DMS153 treated with DMSO at 0.1 percent for 48 hours (cell line): ENCODE measurements at regions not wholly inside any gene's neighbourhood (a gene's known extent, or its start where the extent isn't known, plus 50 kb on each side); places are given as distances from the start of the nearest gene placed in this dataset.
"Not testable (repeated sequence)": the region's sequence is repeated elsewhere in the genome, so short reads cannot be mapped to it uniquely, and the experiment has no call there.

Experiments
- DNase-seq: peaks from one replicate; lab custom pipeline; 2025; ENCODE audit not compliant: unreplicated experiment; lab: John Stamatoyannopoulos, UW

GRCh38 chr4:11814758-11815157 is 386.1 kb upstream of the HS3ST1 start:
- DNase-seq, result no peak

- no peak for DNase-seq
These were observed 385.3 kb upstream of the HS3ST1 start for GRCh38 chr4:11813951-11814446.

GRCh38 chr4:11811521-11811920 is 382.8 kb upstream of the HS3ST1 start:
- not testable (repeated sequence) for DNase-seq

- DNase-seq, result no peak
These were observed 377.1 kb upstream of the HS3ST1 start for GRCh38 chr4:11805842-11806241.

GRCh38 chr4:11801466-11802446 is 373.1 kb upstream of the HS3ST1 start:
- no peak for DNase-seq

DNA sequence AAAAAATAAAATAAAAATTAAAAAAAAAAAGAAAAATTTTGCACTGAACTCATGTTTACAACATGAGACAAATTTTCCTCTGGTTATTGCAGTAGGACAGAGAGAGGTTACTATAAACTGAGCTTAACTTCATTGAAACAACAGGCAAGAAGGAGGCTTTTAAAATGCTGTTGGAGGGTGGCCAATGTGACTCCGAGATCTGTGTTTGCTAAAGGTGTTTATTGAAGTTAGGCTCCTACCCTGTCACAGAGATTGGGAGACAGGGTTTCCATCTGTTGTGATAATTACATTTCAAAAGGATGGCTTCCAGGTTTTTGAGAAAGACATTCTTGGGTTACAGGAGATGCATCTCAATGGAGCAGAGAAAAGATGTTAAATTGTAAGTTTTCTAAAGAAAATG is 370.5 kb upstream of the HS3ST1 start:
- DNase-seq, result no peak

DNA sequence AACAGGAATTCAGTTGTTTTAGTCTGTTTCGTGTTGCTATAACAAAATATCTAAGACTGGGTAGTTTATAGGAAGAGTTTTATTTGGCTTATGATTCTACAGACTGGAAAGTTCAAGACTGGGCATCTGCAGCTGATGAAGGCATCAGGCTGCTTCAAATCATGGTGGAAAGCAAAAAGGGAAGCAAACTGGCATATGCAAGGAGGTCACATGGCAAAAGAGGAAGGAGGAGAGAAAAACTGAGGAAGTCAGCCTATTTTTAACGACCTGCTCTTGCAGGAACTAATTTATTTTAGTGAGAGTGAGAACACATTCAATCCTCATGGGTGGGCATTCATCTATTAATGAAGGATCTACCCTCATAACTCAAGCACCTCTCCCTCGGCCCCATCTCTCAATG is 363.1 kb upstream of the HS3ST1 start:
- no peak for DNase-seq

- DNase-seq, result no peak
These were observed 361.5 kb upstream of the HS3ST1 start for GRCh38 chr4:11790230-11790629.

DNA sequence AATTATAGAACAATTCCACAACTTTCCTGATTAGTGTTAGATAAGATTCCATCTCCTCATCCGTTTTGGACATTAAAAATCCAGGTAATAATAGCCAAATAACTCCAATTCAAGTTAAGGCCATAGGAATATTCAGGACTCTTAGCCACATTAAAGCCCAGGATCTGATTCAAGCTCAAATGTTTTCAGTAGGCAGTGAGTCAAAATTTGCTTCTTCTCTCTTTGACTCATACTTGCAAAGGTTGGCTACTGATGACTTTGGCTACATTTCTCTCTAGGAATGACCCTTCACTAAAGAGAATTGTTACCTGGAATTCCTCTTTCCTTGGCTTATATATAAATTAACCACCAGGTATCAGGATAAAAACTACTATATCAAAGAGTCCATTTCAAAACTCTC is 354.9 kb upstream of the HS3ST1 start:
- DNase-seq, result no peak

DNA sequence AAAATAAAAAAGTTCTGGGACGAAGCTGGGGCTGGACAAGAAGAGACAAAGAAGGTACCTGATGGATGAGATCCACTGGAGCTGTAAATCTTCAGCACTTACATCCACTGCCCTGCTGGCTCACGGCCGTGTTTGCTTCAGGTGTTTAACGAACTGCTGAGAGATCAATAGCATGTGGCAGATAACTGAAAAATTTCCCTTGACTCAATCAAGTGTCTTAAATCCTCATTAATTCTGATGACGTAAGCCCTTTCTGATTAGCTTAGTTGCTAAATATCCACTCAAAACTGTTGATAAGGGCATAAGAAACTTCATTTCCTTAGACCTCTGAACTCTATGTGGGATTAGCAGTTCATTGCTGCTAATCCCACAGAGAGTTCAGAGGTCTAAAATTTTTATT is 354.2 kb upstream of the HS3ST1 start:
- no peak for DNase-seq

GRCh38 chr4:11777447-11777846 is 348.8 kb upstream of the HS3ST1 start:
- no peak for DNase-seq

DNA sequence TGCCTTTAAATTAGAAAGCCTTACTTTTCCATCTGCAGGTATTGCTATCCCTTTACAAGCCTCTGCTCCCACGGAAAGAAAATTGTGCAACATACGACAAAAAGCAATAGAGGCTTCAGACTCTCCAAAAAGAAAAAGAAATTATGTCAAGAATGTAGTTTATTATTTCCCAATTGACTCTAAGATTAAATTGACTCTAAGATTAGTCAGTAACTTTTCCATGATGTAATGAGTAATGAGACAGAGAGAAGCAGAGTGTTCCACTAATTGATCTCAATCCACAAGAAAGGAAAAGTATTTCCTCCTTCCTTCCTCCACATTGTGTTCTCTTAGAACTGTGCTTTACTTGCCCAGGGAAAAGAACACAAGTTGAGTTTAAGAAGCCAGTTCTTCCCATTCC is 345.7 kb upstream of the HS3ST1 start:
- DNase-seq, result no peak

GRCh38 chr4:11773798-11774197 is 345.1 kb upstream of the HS3ST1 start:
- no peak for DNase-seq

DNA sequence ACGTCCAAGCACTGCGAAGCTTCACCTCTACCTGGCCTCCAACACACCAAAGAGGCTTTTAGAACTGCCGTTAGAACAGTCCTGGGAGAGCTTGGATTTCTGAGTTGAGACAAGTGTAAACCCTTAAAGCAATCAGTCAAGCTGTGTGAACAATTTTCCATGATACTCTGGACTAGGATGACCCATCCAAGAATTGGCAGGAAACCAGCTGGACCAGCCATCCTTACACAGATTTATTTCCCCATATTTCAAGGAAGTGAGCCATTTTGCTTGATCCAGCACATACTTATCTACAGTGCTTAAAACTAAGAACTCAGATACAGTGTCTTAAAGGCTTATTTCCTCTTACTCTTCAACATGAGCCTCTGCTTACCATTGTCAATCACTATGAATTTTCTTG is 340.7 kb upstream of the HS3ST1 start:
- DNase-seq, result no peak

DNA sequence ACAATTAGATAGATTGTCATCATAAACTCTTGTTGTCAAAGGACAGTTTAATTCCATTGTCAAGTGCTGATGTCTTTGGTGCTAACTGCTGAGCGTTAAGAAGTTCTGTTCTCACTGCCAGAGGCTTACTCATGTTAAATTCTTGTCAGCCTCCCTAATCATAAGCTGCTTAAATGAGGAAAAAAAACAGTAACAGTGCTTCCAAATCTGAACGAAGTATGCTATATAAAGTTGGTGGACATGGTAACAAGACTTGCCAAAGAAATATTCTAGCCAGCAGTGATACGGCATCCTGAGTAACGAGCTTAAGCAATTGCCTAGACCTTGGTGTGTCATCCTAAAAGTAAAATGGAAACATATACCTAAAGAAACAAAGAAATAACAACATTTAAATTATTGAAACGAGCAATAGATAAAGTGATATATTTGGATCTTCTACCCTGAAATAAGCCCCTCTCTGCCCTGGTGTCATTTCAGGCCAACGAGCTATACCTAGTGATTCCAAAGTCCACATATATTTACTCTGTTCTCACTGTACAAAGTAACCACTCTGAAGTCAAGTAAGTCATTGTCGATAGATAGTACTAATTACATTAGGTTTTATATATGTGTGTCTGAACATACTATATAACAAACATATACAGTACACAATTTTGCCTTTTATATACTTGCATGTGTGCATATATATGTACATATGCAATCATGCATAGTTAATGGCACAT is 339.7 kb upstream of the HS3ST1 start:
- DNase-seq, result no peak

DNA sequence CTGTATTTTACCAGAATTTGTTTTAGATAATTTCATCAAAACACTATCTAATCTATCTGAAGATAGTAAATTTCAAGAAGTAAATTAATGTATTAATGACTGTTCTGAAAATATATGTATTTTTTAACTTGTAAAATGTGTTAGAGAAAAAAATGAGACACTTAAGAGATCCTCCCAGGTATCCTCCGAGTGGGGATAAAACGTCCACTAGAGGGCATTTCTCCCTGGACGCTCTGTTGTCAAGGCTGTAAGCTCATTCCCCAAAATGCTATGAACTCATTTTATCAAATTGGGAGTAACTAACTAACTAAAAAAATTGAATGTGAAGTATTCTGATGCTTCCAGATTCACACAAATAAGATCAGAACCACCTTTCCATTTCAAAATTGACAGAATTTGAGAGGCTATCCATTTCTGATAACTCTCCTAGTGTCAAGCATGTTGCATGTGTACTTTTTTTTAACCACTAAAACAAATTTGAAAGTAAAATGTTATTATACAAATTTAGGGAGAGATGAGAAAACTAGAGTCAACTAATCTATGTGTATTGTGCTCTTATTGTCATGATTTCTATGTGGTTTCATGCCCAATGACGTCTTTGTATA is 337.3 kb upstream of the HS3ST1 start:
- DNase-seq, result peak; percentile 5

DNA sequence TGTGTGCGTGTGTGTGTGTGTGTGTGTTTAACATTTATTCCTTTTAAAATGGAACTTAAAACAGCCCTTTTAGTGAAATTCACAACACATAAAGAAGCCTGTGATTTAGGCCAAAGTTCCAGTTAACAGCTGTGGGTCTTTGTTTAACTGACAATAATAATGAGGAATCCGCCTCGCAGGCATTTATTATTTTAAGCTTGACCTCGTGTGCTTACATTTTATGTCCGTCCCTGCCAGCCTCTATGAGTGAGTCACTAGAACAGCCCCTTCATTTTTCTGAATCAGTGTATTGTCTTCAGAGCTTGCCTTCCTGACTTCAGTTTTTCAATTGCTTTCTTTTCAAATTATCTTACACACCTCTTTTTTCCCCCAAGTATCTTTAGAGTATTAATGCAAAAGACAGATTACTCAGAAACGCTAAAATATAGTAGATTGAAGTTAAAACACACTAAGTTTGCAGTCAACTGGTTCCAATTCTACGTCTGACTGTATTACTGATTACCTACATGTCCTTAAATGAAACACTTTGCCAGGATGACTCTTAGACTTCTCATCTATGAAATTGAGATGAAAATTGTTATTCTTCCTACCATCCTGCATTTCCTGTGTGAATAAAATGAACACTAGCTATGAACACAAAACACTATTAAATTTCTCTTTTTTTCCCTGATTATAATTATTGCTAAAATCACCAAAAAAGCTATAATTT is 319.6 kb upstream of the HS3ST1 start:
- DNase-seq, result no peak

- no peak for DNase-seq
These were observed 318.0 kb upstream of the HS3ST1 start for GRCh38 chr4:11746734-11747133.

DNA sequence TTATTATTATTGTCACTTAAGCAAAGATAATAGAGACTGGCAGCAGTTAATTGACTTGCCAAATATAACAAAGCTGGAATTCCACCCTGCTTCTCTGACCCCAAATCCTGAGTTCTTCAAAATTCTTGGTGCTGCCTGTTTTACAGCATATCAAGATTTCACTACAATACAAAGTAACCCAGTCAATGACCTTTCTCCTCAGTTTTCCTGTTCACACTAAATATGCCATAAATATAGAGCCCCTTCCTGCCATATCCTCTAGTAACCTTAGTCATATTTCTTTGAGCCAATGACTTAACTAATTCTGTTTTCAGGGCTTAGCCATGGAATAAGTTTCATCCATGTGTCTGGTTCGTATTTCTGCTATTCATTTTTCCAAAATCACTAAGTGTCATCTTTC is 315.3 kb upstream of the HS3ST1 start:
- DNase-seq, result no peak

GRCh38 chr4:11743236-11743635 is 314.5 kb upstream of the HS3ST1 start:
- no peak for DNase-seq

GRCh38 chr4:11741190-11741652 is 312.5 kb upstream of the HS3ST1 start:
- no peak for DNase-seq
